Pulmonary artery endothelial cell (primary cell): ENCODE measurements at regions not wholly inside any gene's neighbourhood (a gene's known extent, or its start where the extent isn't known, plus 50 kb on each side); places are given as distances from the start of the nearest gene placed in this dataset.
"Not testable (repeated sequence)": the region's sequence is repeated elsewhere in the genome, so short reads cannot be mapped to it uniquely, and the experiment has no call there.

ENCODE experiments used
- DNase-seq: peaks from one replicate; pipeline ENCODE4 v3.0.0-alpha.2; 2011; ENCODE audit warnings: low read depth, low spot score

GRCh38 chr6:78639111-78640110 lies 227.9 kb upstream of the IRAK1BP1 start:
- DNase-seq, result no peak

- DNase-seq, result not testable (repeated sequence)
These were observed 223.4 kb upstream of the IRAK1BP1 start for GRCh38 chr6:78643976-78644375.

- not testable (repeated sequence) for DNase-seq
These were observed 220.6 kb upstream of the IRAK1BP1 start for GRCh38 chr6:78646542-78647415.

- not testable (repeated sequence) for DNase-seq
These were observed 201.5 kb upstream of the IRAK1BP1 start for GRCh38 chr6:78665819-78666218.

- DNase-seq, result no peak
These were observed 200.6 kb upstream of the IRAK1BP1 start for GRCh38 chr6:78666764-78667163.

GRCh38 chr6:78670156-78670555 lies 197.2 kb upstream of the IRAK1BP1 start:
- no peak for DNase-seq

- no peak for DNase-seq
These were observed 196.5 kb upstream of the IRAK1BP1 start for GRCh38 chr6:78670802-78671201.

GRCh38 chr6:78676069-78677007 lies 191.0 kb upstream of the IRAK1BP1 start:
- not testable (repeated sequence) for DNase-seq

GRCh38 chr6:78688668-78689067 lies 178.7 kb upstream of the IRAK1BP1 start:
- no peak for DNase-seq

- no peak for DNase-seq
These were observed 173.5 kb upstream of the IRAK1BP1 start for GRCh38 chr6:78693835-78694234.

GRCh38 chr6:78694628-78695027 lies 172.7 kb upstream of the IRAK1BP1 start:
- not testable (repeated sequence) for DNase-seq

- no peak for DNase-seq
These were observed 166.4 kb upstream of the IRAK1BP1 start for GRCh38 chr6:78700991-78701390.

GRCh38 chr6:78701407-78701806 lies 165.9 kb upstream of the IRAK1BP1 start:
- no peak for DNase-seq

GRCh38 chr6:78709021-78709420 lies 158.3 kb upstream of the IRAK1BP1 start:
- DNase-seq, result no peak

GRCh38 chr6:78713564-78713963 lies 153.8 kb upstream of the IRAK1BP1 start:
- DNase-seq, result no peak

GRCh38 chr6:78744144-78744543 lies 123.2 kb upstream of the IRAK1BP1 start:
- DNase-seq, result no peak

- no peak for DNase-seq
These were observed 120.9 kb upstream of the IRAK1BP1 start for GRCh38 chr6:78746457-78746856.

GRCh38 chr6:78749326-78749725 lies 118.0 kb upstream of the IRAK1BP1 start:
- no peak for DNase-seq

- DNase-seq, result not testable (repeated sequence)
These were observed 109.0 kb upstream of the IRAK1BP1 start for GRCh38 chr6:78758297-78758798.

- DNase-seq, result no peak
These were observed 99.1 kb upstream of the IRAK1BP1 start for GRCh38 chr6:78768271-78768670.

- no peak for DNase-seq
These were observed 96.6 kb upstream of the IRAK1BP1 start for GRCh38 chr6:78770765-78771164.
